RWPE2 (cell line): ENCODE measurements at regions not wholly inside any gene's neighbourhood (a gene's known extent, or its start where the extent isn't known, plus 50 kb on each side); places are given as distances from the start of the nearest gene placed in this dataset.
A peak's percentile ranks its signal among the peaks of the same experiment; 100 is the strongest.

Source experiments
- ATAC-seq: fragments of 200-7000 bp; cut with Tn5 transposase; 3 replicates; pipeline ENCODE4 v1.9.1; 2021; ENCODE audit warnings: low read depth
- DNase-seq: peaks from one replicate; pipeline ENCODE4 v3.0.0-alpha.2; 2020; ENCODE audit warnings: low spot score
- H3K27ac ChIP-seq: fragments of 450-650 bp; 2 replicates; pipeline ENCODE4 v1.5.1; 2017; ENCODE audit warnings: mild to moderate bottlenecking; ENCODE audit not compliant: poor library complexity, severe bottlenecking
- H3K27me3 ChIP-seq: fragments of 250-450 bp; sonication (Bioruptor Pico); 2 replicates; pipeline ENCODE4 v1.5.1; 2021; ENCODE audit warnings: mild to moderate bottlenecking, moderate library complexity; ENCODE audit not compliant: insufficient read depth, poor library complexity, severe bottlenecking
- H3K36me3 ChIP-seq: fragments of 250-450 bp; sonication (Bioruptor Pico); 2 replicates; pipeline ENCODE4 v1.5.1; 2020; ENCODE audit warnings: low read depth, mild to moderate bottlenecking, moderate library complexity
- H3K4me1 ChIP-seq: fragments of 250-450 bp; sonication (Bioruptor Pico); 2 replicates; pipeline ENCODE4 v1.5.1; 2021; ENCODE audit warnings: mild to moderate bottlenecking, moderate library complexity; ENCODE audit not compliant: insufficient read depth, poor library complexity, severe bottlenecking
- H3K4me3 ChIP-seq: fragments of 250-450 bp; sonication (Bioruptor Pico); 2 replicates; pipeline ENCODE4 v1.5.1; 2021; ENCODE audit warnings: mild to moderate bottlenecking, moderate library complexity; ENCODE audit not compliant: severe bottlenecking
- H3K9me3 ChIP-seq: fragments of 250-450 bp; sonication (Bioruptor Pico); 2 replicates; pipeline ENCODE4 v1.5.1; 2021; ENCODE audit warnings: mild to moderate bottlenecking, moderate library complexity; ENCODE audit not compliant: severe bottlenecking
- TF ChIP-seq, protein P1 (sequence below): fragments of 450-650 bp; IDR thresholded peaks from one replicate; pipeline ENCODE4 v1.5.1; 2017; ENCODE audit warnings: mild to moderate bottlenecking, moderate library complexity; ENCODE audit not compliant: poor library complexity, severe bottlenecking

DNA sequence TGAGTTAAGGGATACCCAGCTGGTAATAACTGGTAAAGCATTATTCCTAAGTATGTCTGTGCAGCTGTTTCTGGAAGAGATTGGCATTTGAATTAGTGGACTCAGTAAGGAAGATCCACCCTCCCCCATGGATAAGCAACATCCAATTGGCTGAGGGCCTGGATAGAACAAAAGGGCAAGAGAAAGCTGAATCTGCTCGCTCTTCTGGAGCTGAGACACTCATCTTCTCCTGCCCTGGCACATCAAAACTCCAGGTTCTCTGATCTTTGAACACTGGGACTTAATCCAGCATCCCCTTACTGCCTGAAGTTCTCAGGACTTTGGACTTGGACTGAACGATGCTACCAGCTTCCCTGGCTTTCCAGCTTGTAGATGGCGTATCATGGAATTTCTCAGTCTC lies 63.1 kb upstream of the CNOT2 start:
- TF ChIP-seq, protein P1, sequence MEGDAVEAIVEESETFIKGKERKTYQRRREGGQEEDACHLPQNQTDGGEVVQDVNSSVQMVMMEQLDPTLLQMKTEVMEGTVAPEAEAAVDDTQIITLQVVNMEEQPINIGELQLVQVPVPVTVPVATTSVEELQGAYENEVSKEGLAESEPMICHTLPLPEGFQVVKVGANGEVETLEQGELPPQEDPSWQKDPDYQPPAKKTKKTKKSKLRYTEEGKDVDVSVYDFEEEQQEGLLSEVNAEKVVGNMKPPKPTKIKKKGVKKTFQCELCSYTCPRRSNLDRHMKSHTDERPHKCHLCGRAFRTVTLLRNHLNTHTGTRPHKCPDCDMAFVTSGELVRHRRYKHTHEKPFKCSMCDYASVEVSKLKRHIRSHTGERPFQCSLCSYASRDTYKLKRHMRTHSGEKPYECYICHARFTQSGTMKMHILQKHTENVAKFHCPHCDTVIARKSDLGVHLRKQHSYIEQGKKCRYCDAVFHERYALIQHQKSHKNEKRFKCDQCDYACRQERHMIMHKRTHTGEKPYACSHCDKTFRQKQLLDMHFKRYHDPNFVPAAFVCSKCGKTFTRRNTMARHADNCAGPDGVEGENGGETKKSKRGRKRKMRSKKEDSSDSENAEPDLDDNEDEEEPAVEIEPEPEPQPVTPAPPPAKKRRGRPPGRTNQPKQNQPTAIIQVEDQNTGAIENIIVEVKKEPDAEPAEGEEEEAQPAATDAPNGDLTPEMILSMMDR = no peak
- no peak for ATAC-seq
- Histone ChIP-seq H3K4me1 (no peaks in the 10 kb centered on the region), H3K36me3 (no peaks in the 10 kb centered on the region), H3K4me3 (no peak overlapping the region), H3K9me3 (no peaks in the 10 kb centered on the region), H3K27ac (no peak overlapping the region), H3K27me3 (no peaks in the 10 kb centered on the region)
- no peak for DNase-seq

DNA sequence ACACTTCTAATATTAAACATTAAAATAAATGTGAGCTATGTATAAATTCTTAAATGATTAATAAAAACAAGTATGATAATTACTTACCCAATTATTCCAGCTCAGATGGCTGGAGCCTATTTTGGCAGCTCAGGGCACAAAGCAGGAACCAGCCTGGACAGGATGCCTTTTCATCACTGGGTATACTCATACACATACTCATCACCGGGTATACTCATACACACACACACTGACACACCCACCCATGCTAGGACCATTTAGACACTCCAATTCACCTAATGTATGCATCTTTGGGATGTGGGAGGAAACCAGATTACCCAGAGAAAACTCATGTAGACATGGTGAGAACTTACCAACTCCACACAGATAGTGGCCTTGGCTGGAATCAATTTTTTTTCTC lies 57.9 kb upstream of the CNOT2 start:
- Histone ChIP-seq H3K4me3 (no peak overlapping the region), H3K4me1 (peaks cover under 1% of the 10 kb centered on the region), H3K36me3 (no peaks in the 10 kb centered on the region), H3K27ac (no peak overlapping the region), H3K9me3 (no peaks in the 10 kb centered on the region), H3K27me3 (no peaks in the 10 kb centered on the region)
- TF ChIP-seq, protein P1 = no peak
- ATAC-seq = peak; percentile 64; the same call in 2 of the 3 replicates
- no peak for DNase-seq

DNA sequence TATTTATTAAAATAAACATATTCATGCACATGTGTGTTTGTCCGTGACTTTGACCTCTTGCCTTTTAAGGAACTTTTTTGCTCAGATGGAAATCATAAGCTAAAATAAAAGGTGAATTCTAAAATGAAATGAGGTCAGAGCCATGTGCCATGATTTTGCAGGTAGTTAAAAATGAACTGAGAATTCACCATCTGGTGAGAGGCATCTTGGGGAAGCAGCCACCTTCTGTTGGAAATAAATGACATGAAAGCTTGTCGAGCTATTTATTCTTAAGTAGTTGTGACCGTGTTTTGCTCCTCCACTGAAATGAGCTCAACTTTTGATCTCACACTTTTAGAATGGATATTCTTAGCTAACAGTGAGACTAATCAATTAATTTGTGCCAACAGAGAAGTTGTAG lies 56.8 kb upstream of the CNOT2 start:
- no peak for ATAC-seq

DNA sequence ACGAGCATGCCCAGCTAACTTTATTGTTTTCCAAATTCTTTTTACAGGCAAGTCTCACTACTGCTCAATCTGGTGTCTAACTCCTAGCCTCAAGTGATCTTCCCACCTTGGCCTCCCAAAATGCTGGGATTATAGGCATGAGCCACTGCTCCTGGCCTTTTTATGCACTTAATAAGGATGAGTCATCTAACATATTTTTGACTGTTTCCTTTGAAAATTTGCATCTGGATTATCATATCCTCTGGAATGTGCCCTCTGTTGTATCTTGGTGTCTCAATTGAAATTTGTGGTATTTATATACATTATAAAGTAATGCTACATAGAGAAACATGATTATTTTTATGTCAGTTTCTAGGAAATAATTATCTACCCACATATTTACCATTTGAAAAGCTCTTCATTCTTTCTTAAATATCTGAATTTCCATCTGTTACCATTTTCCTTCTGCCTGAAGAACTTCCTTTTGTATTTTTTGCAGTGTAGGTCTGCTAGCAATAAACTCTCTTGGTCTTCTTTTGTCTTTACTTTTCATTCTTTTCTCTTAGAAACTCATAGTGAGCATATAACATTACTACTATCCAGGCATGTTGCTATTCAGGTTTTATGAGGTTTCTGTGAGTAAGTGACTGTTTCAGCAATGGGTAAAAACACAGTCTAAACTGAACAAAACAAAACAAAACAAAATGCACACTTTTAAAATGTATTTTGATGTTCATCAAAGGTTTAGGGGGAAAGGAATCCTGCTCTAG lies 52.8 kb upstream of the CNOT2 start:
- DNase-seq (no peak), ATAC-seq (peak; percentile 72; the same call in 2 of the 3 replicates)
- Histone ChIP-seq H3K27me3 (no peaks in the 10 kb centered on the region), H3K27ac (no peak overlapping the region), H3K9me3 (no peaks in the 10 kb centered on the region), H3K4me1 (peaks cover 6% of the 10 kb centered on the region), H3K4me3 (no peak overlapping the region), H3K36me3 (no peaks in the 10 kb centered on the region)
- TF ChIP-seq, protein P1 = no peak

More for the DNA sequence above, 56.8 kb upstream of the CNOT2 start:
- TF ChIP-seq, protein P1 = no peak
- DNase-seq = no peak
- no peak overlapping the region for H3K4me3 ChIP-seq
- no peaks in the 10 kb centered on the region for H3K9me3 ChIP-seq
- no peaks in the 10 kb centered on the region for H3K36me3 ChIP-seq
- no peaks in the 10 kb centered on the region for H3K27me3 ChIP-seq
- H3K27ac ChIP-seq = no peak overlapping the region
- peaks cover 6% of the 10 kb centered on the region for H3K4me1 ChIP-seq
